ENCODE measurements at regions not wholly inside any gene's neighbourhood (a gene's known extent, or its start where the extent isn't known, plus 50 kb on each side); places are given as distances from the start of the nearest gene placed in this dataset.

DNA sequence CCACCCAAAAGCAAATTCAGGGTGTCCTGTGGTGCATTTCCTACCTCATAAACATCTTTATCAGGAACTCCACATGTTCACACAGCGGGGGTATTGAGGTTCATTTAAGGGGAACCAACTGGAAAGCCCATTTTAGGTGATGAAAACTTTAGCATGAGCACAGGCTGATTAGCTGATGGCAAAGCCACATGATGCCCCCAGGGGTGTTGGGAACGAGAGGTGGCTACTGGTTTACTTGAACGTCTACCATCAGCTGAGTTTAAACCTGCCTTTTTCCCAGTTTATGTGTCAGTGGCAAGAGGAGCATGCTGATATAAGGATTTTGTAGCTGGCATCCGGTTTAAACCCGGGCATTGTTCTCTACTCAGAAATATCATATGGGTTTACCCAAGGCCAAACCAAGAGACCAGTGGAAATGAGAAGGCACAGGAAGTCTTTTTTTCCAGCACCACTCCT lies 54.5 kb upstream of the UPP2 start:
- Histone ChIP-seq H3K27ac (ENCODE audit: extremely low read depth, low read depth, low read length) (no peak overlapping the region), H3K4me3 (ENCODE audit: low read depth, low read length) (no peak overlapping the region), H3K4me1 (ENCODE audit: control insufficient read depth, insufficient read depth, low read length) (no peaks in the 10 kb centered on the region), H3K9me3 (ENCODE audit: control insufficient read depth, insufficient read depth, low read depth, low read length) (no peaks in the 10 kb centered on the region), H3K36me3 (ENCODE audit: control insufficient read depth in 2 of 2, insufficient read depth in 1 of 2, low read length in 2 of 2) (no peaks in the 10 kb centered on the region)
- CTCF ChIA-PET, result interaction anchor here (0.6 to 1.8 kb wide), 6 partner anchors 9 to 707 kb away, joined by 3 to 7 read pairs (median 4); no protein-coding TSS in a partner anchor
- POLR2A ChIA-PET, result no interaction called here
- TF ChIP-seq ZNF202 (tag by site-specific recombination; IDR thresholded peaks at IDR 0.05; ENCODE audit: borderline replicate concordance) (no peak), SP3 (tag by site-specific recombination; IDR thresholded peaks at IDR 0.05) (no peak), ZNF623 (tag by site-specific recombination; IDR thresholded peaks at IDR 0.05) (no peak), ZFP41 (tag by site-specific recombination; IDR thresholded peaks at IDR 0.05; ENCODE audit: borderline replicate concordance) (no peak), ZNF214 (tag by site-specific recombination; IDR thresholded peaks at IDR 0.05; ENCODE audit: borderline replicate concordance) (no peak), YY2 (tag by site-specific recombination; IDR thresholded peaks at IDR 0.05) (no peak), ZNF184 (tag by site-specific recombination; IDR thresholded peaks at IDR 0.05) (no peak), ZNF341 (tag by site-specific recombination; IDR thresholded peaks at IDR 0.05; ENCODE audit: low read depth) (no peak), ZNF596 (tag by site-specific recombination; IDR thresholded peaks at IDR 0.05) (no peak), ZSCAN16 (tag by site-specific recombination; IDR thresholded peaks at IDR 0.05) (no peak), ZNF585B (tag by site-specific recombination; IDR thresholded peaks at IDR 0.05) (no peak), RBAK (tag by site-specific recombination; IDR thresholded peaks at IDR 0.05) (no peak), ZNF510 (tag by site-specific recombination; IDR thresholded peaks at IDR 0.05; ENCODE audit: insufficient replicate concordance) (no peak), ZNF747 (tag by site-specific recombination; IDR thresholded peaks at IDR 0.05) (no peak), ZNF335 (tag by site-specific recombination; conservative IDR thresholded peaks at IDR 0.05) (no peak), ZNF776 (tag by site-specific recombination; IDR thresholded peaks at IDR 0.05; ENCODE audit: borderline replicate concordance) (no peak), ZNF114 (tag by site-specific recombination; IDR thresholded peaks at IDR 0.05) (no peak), ZNF660 (tag by site-specific recombination; IDR thresholded peaks at IDR 0.05) (no peak), ZNF843 (tag by site-specific recombination; IDR thresholded peaks at IDR 0.05) (peak; percentile 55), ZNF560 (tag by site-specific recombination; IDR thresholded peaks at IDR 0.05; ENCODE audit: borderline replicate concordance) (no peak), ZNF211 (tag by site-specific recombination; IDR thresholded peaks at IDR 0.05; ENCODE audit: low read depth) (no peak)
- TF ChIP-seq, protein P1, sequence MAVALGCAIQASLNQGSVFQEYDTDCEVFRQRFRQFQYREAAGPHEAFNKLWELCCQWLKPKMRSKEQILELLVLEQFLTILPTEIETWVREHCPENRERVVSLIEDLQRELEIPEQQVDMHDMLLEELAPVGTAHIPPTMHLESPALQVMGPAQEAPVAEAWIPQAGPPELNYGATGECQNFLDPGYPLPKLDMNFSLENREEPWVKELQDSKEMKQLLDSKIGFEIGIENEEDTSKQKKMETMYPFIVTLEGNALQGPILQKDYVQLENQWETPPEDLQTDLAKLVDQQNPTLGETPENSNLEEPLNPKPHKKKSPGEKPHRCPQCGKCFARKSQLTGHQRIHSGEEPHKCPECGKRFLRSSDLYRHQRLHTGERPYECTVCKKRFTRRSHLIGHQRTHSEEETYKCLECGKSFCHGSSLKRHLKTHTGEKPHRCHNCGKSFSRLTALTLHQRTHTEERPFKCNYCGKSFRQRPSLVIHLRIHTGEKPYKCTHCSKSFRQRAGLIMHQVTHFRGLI (tag by site-specific recombination; IDR thresholded peaks at IDR 0.05), result no peak
- TF ChIP-seq, protein P2, sequence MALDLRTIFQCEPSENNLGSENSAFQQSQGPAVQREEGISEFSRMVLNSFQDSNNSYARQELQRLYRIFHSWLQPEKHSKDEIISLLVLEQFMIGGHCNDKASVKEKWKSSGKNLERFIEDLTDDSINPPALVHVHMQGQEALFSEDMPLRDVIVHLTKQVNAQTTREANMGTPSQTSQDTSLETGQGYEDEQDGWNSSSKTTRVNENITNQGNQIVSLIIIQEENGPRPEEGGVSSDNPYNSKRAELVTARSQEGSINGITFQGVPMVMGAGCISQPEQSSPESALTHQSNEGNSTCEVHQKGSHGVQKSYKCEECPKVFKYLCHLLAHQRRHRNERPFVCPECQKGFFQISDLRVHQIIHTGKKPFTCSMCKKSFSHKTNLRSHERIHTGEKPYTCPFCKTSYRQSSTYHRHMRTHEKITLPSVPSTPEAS (tag by site-specific recombination; IDR thresholded peaks at IDR 0.05), result no peak
- TF ChIP-seq, protein P3, sequence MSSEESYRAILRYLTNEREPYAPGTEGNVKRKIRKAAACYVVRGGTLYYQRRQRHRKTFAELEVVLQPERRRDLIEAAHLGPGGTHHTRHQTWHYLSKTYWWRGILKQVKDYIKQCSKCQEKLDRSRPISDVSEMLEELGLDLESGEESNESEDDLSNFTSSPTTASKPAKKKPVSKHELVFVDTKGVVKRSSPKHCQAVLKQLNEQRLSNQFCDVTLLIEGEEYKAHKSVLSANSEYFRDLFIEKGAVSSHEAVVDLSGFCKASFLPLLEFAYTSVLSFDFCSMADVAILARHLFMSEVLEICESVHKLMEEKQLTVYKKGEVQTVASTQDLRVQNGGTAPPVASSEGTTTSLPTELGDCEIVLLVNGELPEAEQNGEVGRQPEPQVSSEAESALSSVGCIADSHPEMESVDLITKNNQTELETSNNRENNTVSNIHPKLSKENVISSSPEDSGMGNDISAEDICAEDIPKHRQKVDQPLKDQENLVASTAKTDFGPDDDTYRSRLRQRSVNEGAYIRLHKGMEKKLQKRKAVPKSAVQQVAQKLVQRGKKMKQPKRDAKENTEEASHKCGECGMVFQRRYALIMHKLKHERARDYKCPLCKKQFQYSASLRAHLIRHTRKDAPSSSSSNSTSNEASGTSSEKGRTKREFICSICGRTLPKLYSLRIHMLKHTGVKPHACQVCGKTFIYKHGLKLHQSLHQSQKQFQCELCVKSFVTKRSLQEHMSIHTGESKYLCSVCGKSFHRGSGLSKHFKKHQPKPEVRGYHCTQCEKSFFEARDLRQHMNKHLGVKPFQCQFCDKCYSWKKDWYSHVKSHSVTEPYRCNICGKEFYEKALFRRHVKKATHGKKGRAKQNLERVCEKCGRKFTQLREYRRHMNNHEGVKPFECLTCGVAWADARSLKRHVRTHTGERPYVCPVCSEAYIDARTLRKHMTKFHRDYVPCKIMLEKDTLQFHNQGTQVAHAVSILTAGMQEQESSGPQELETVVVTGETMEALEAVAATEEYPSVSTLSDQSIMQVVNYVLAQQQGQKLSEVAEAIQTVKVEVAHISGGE (tag by site-specific recombination; conservative IDR thresholded peaks at IDR 0.05; ENCODE audit: low read depth), result no peak
- TF ChIP-seq, protein P4, sequence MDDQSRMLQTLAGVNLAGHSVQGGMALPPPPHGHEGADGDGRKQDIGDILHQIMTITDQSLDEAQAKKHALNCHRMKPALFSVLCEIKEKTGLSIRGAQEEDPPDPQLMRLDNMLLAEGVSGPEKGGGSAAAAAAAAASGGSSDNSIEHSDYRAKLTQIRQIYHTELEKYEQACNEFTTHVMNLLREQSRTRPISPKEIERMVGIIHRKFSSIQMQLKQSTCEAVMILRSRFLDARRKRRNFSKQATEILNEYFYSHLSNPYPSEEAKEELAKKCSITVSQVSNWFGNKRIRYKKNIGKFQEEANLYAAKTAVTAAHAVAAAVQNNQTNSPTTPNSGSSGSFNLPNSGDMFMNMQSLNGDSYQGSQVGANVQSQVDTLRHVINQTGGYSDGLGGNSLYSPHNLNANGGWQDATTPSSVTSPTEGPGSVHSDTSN (CRISPR knock-in tag; IDR thresholded peaks at IDR 0.05), result no peak
- TF ChIP-seq, protein P5, sequence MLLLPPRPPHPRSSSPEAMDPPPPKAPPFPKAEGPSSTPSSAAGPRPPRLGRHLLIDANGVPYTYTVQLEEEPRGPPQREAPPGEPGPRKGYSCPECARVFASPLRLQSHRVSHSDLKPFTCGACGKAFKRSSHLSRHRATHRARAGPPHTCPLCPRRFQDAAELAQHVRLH (tag by site-specific recombination; IDR thresholded peaks at IDR 0.05), result no peak
- TF ChIP-seq, protein P6, sequence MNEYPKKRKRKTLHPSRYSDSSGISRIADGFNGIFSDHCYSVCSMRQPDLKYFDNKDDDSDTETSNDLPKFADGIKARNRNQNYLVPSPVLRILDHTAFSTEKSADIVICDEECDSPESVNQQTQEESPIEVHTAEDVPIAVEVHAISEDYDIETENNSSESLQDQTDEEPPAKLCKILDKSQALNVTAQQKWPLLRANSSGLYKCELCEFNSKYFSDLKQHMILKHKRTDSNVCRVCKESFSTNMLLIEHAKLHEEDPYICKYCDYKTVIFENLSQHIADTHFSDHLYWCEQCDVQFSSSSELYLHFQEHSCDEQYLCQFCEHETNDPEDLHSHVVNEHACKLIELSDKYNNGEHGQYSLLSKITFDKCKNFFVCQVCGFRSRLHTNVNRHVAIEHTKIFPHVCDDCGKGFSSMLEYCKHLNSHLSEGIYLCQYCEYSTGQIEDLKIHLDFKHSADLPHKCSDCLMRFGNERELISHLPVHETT (tag by site-specific recombination; IDR thresholded peaks at IDR 0.05), result no peak
- TF ChIP-seq, protein P7, sequence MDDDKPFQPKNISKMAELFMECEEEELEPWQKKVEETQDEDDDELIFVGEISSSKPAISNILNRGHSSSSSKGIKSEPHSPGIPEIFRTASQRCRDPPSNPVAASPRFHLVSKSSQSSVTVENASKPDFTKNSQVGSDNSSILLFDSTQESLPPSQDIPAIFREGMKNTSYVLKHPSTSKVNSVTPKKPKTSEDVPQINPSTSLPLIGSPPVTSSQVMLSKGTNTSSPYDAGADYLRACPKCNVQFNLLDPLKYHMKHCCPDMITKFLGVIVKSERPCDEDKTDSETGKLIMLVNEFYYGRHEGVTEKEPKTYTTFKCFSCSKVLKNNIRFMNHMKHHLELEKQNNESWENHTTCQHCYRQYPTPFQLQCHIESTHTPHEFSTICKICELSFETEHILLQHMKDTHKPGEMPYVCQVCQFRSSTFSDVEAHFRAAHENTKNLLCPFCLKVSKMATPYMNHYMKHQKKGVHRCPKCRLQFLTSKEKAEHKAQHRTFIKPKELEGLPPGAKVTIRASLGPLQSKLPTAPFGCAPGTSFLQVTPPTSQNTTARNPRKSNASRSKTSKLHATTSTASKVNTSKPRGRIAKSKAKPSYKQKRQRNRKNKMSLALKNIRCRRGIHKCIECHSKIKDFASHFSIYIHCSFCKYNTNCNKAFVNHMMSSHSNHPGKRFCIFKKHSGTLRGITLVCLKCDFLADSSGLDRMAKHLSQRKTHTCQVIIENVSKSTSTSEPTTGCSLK (tag by site-specific recombination; IDR thresholded peaks at IDR 0.05), result no peak
